G401.6 (cell line): ENCODE measurements at regions not wholly inside any gene's neighbourhood (a gene's known extent, or its start where the extent isn't known, plus 50 kb on each side); places are given as distances from the start of the nearest gene placed in this dataset.
"Not testable (repeated sequence)": the region's sequence is repeated elsewhere in the genome, so short reads cannot be mapped to it uniquely, and the experiment has no call there.

ENCODE experiments used
- FAIRE-seq: peaks from 2 replicates; lab custom pipeline; 2012; peaks lifted over from hg19 to GRCh38; lab: Jason Lieb, UNC

- FAIRE-seq, result no peak
These were observed 51.4 kb upstream of the RGL1 start for GRCh38 chr1:183753464-183753891.

DNA sequence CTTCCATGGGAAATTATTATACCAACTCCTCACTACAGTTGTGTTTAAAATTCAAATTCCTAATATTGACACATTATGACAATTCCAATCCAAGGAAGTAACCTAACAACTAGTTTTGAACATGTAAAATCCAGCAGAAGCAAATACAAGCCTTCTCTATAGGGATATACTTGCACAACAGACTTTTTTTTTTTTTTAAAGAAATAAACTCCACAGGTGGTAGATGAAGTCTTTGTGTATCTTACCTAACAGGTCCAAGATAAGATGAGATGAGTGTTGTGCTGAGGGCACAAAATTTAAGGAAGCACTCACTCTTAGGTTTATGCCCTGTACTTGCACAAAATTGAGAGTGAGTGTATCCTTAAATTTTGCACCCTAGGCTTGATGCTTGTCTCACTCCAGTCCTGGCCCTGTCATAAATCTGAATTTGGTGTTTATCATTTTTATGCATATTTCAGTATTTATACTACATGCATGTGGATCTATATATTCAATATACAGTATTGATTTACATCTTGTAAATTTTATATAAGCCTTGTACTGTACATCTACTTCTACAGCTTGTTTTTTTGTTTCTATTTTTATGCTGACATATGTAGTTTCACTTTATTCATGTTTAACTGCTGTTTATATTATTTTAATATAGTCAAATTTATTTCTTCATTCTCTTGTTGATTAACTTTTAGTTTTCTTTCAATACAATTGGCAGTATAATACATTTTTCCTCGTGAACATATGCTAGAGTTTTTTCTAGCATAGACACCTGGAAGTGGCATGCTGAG lies 60.6 kb upstream of the RGL1 start:
- FAIRE-seq, result peak; percentile 69

- no peak for FAIRE-seq
These were observed 62.6 kb upstream of the RGL1 start for GRCh38 chr1:183742355-183742754.

GRCh38 chr1:183739741-183740271 lies 65.1 kb upstream of the RGL1 start:
- FAIRE-seq, result no peak

- no peak for FAIRE-seq
These were observed 65.8 kb upstream of the RGL1 start for GRCh38 chr1:183739082-183739481.

DNA sequence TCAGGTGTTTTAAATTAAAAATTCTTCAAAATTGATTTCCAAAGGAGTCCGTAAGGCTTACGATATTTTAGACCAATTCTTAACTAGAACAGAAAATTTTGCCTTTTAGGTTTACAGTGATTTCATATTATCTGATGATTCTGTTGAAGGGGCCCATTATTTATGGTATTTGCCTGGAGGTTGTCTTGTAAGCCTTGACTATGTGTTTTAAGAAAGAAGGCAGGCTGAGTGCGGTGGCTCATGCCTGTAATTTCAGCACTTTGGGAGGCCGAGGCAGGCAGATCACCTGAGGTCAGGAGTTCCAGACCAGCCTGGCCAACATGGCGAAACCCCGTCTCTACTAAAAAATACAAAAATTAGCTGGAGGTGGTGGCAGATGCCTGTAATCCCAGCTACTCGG lies 67.0 kb upstream of the RGL1 start:
- not testable (repeated sequence) for FAIRE-seq

DNA sequence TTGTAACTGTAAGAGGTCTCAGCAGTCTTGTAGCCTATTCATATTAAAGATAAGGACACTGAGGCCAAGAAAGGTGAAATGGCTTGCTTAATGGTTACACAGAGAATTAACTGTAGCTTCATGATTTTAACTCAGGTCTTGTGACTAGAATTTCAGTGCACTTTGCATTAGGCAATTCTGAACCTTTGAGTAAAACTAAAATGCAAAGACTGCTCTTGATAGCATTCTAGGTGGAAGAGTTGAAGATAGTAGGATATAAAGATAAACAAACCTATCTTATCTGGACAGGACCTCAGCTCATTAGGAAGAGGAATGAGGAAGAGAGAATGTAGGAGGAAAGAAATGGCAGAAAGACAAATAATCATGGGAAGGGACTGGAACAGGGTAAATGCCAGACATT lies 68.6 kb upstream of the RGL1 start:
- no peak for FAIRE-seq

DNA sequence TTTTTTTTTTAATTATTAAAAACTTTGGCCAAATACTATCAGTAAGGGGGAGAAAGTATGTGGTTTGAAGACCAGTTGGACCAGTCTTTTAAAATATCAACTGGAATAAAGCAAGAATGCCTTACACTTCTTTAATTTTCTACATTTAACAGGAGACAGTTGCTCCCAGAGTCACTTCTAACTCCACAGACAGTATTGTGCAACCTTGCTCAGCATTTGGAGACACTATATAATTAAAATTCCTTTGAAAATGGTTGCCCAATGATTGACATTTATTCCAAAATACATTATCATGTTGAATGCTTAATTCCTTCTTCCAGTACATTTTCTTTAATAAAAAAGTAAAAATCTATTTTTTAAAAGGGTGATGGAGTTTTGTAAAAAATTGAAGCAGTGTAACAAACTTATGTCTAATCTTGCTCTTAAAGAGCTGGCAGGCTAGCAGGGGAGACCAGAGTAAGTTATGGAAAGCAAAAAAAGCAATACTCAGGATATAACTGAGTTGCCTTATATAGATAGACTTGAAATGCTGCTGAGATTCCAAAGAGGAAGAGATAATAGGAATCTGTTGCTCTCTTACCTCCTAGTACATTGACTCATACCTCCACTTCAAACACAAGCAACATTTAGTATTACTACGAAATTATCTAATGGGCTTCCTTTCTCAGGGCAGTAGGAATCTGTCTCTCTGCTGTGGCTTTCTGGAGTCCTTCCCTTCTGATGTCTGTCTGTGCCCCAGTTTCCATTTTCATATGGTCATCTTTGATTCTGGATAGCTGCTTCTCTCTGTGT lies 69.7 kb upstream of the RGL1 start:
- no peak for FAIRE-seq

- no peak for FAIRE-seq
These were observed 70.3 kb upstream of the RGL1 start for GRCh38 chr1:183734543-183735036.

- FAIRE-seq, result no peak
These were observed 71.2 kb upstream of the RGL1 start for GRCh38 chr1:183733715-183734114.

- no peak for FAIRE-seq
These were observed 72.6 kb upstream of the RGL1 start for GRCh38 chr1:183732236-183732880.

- no peak for FAIRE-seq
These were observed 73.9 kb upstream of the RGL1 start for GRCh38 chr1:183730886-183731573.

DNA sequence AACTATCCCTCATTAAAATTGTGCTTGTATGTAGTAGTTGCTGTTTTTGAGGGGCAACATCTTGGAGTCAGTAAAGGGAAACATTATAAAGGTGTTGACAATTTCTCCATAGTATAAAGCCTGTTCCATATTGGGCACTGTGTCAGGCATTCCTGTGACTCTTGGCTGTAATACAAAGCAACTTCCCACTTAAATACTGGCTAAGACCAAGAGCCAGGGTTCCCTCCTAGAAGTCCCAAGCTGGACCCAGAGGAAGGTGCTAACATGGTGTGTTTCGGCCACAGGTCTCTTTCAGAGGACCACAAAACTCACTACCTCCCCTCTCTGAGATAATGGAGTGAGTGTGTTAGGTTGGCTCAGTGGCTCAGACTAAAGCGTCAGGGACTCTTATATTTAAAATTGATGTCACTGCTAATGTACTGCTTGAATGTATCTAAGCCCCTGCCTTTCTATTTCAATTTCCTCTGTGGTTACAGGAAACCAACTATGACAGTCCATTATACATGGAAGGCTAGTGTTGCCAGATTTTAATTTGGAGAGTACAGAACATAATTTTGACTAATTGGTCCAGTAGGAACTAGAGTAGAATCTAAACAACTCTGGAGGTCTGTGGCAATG lies 74.7 kb upstream of the RGL1 start:
- no peak for FAIRE-seq

DNA sequence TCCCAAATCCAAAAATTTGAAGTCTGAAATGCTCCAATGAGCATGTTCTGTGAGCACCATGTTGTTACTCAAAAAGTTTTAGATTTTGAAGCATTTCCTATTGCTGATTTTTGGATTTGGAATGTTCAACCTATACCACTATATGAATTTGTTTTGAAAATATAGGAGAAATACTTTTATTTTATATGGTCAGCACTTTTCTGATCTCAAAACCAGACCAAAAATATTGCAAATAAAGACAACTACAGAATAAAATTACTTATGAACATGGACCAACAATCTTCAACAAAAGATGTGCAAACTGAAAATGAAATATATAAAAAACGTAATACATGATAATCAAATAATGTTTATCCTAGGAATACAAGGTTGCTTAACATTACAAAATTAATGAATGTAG lies 73.7 kb upstream of the APOBEC4 start:
- FAIRE-seq, result peak; percentile 21

GRCh38 chr1:183724350-183725042 lies 71.4 kb upstream of the APOBEC4 start:
- FAIRE-seq, result no peak

DNA sequence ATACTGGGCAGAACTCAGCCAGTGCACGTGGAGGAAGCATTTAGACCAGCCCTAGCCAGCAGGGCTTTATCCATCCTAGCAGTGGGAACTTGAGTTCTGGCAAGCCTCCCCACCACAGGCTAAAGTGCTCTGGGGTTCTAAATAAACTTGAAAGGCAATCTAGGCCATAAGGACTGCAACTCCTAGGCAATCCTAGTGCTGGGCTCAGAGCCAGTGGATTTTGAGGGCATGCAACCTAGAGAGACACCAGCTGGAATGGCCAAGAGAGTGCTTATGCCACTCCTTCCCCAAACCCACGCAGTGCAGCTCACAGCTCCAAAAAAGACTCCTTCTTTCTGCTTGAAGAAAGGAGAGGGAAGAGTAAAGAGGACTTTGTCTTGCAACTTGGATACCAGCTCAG lies 70.5 kb upstream of the APOBEC4 start:
- no peak for FAIRE-seq

GRCh38 chr1:183721041-183721440 lies 67.9 kb upstream of the APOBEC4 start:
- FAIRE-seq, result no peak

GRCh38 chr1:183720028-183720427 lies 66.9 kb upstream of the APOBEC4 start:
- FAIRE-seq, result no peak

DNA sequence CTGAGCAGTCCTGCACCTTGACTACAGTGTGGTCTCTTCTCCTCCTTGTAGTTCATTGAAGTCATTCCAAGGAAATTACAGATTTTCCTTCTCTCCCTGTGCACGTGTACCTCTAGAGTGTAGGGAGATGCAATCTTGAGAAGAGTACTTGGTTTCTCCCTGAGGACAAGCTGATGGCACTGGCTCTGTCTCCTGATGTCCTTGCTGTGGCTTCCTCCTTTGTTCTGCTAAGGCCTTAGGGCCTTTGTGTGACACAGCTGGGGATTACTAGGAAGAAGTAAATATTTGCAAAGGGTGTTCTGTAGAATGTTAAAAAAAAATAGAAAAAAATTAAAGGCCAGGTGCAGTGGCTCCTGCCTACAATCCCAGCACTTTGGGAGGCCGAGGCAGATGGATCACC lies 66.2 kb upstream of the APOBEC4 start:
- no peak for FAIRE-seq

DNA sequence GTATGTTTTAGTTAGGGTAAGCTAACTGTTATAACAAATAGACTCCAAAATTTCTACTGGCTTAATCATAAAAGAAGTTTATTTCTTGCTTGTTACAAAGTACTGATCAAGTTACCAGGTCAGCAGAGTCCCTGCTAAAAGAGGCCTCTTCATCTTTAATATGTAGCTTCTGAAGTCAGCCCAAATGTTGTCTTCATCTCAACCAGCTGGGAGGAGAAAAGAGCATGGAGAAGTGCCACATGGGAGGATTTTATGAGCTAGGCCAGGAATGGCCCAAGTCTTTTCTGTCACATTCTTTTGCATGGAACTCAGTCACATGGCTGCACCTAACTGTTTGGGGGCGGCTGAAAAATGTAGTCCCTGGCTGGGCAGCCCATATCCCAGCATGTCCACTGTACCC lies 63.2 kb upstream of the APOBEC4 start:
- no peak for FAIRE-seq

DNA sequence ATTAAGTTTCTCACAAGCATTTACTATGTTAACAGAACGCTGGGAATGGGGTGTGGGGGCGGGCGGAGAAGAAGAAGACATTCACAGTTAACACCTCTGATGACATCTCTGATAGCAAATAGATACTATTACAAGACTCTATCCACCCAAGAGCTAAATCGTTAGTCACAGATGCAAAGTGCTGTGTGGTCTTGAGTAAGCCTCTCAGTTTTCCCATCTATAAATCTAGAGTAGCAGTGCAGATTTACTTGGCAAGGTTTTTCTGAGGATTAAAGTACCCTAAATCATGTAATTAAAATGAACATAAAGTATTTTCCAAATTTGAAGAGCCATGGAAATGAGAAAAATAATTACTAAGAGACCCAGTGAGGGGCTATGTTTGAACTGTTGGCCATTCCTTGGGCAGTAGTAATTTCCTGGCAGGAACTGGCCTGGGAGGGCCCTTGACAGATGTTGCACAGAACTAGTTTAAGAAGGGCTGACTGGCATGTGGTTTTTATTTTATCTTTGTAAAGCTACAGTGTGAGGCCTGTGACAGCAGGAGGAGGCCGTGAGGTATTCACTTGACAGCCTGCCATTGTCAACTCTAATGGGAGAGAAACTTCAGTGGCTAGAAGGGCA lies 58.7 kb upstream of the APOBEC4 start:
- FAIRE-seq, result no peak
